ENCODE measurements at regions not wholly inside any gene's neighbourhood (a gene's known extent, or its start where the extent isn't known, plus 50 kb on each side); places are given as distances from the start of the nearest gene placed in this dataset.

GRCh38 chr5:164153469-164154172, 648.2 kb downstream of the MAT2B start:
- TF ChIP-seq EZH2 (IDR thresholded peaks at IDR 0.05; ENCODE audit: insufficient read depth, poor library complexity, severe bottlenecking) (no peak), EZH2phosphoT487 (IDR thresholded peaks at IDR 0.05; ENCODE audit: insufficient read depth, low read depth) (no peak)
